Femur (tissue), 1 donor: ENCODE measurements at regions not wholly inside any gene's neighbourhood (a gene's known extent, or its start where the extent isn't known, plus 50 kb on each side); places are given as distances from the start of the nearest gene placed in this dataset.
A peak's percentile ranks its signal among the peaks of the same experiment; 100 is the strongest.
"Not testable (repeated sequence)": the region's sequence is repeated elsewhere in the genome, so short reads cannot be mapped to it uniquely, and the experiment has no call there.

Source experiments
- DNase-seq: peaks from one replicate; pipeline ENCODE4 v3.0.0-alpha.2; 2017

DNA sequence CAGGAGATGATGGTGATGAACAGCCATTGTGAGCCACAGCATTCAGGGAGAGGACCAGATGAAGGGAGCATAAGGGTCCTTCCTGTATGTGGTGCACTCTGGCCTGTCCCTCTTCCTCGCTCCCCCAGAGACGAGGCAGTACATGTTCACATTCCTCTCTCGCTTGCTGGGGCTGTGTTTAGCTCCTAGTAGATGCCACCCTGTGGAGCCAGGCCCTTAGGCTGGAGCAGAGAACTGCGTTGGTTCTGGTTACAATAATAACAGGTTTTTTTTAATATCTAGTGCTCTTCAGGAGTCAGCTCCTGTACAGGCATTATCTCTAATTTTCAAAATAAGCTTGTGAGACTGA, 171.1 kb upstream of the MYT1L start:
- no peak for DNase-seq

DNA sequence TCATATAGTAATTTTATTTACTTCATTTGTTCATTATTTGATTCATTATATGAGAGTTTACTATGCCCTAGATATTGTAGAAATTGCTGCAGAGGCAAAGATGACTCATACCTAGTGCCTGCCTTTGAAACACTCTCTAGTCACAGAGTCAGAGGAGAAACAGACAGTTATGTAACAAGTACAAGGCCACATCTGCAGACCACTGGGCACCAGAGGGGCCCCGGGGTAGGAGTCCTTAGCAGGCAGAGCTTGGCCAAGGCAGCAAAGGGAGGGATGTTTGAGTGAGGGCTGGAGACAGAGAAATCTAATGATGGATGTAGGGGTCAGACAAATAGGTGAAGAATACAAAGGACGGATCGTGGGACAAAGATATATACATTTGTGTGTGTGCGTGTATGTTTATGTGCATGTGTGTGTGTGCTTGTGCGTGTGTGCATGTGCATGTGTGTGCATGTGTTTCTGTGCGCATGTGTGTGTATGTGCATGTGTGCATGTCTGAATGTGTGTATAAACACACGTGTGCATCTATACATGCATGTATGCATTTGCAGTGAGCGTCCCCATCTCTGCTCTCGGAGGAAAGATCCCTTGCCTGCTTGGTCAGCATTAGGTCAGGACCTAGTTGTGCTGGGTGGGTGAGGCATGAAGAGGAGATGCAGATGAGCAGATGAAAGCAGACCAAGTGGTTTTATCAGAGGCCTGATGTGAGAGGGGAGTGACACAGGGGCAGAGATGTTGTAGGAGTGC, 170.6 kb upstream of the MYT1L start:
- no peak for DNase-seq

DNA sequence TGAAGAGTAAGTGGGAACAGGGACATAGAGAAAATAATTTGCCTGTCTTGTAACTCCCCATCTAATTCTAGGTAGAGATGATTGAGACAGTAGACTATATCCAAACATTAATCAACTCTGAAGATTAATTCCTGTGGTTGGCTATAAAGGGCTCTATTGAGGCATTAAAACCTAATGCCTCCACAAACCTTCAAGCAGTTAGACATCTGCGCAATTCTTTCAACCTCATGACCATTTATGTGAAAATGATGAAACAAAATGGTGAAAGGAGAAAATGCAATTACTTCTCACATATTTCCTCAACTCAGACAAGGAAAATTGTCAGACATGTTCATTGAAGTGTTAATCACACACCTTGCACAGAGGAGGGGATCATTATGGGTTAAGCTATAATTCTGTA, 164.5 kb upstream of the MYT1L start:
- DNase-seq: no peak

DNA sequence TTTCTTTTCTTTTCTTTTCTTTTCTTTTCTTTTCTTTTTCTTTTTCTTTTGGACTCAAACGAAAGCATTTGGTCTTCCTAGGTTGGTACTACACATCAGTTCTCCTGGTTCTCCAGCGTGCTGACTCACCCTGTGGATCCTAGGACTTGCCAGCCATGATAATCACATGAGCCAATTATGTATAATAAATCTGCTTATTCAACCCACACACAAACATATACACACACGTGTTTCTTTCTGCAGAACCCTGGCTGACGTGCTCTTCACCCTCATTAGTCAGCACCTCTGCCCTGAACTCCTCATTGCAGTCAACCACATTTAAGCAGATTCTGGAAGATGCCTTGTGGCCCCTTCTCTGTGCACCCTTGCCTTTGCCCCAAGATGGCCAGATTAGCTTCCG, 162.4 kb upstream of the MYT1L start:
- DNase-seq: no peak

- DNase-seq: no peak
Observed at GRCh38 chr2:2492800-2493199, 161.7 kb upstream of the MYT1L start.

DNA sequence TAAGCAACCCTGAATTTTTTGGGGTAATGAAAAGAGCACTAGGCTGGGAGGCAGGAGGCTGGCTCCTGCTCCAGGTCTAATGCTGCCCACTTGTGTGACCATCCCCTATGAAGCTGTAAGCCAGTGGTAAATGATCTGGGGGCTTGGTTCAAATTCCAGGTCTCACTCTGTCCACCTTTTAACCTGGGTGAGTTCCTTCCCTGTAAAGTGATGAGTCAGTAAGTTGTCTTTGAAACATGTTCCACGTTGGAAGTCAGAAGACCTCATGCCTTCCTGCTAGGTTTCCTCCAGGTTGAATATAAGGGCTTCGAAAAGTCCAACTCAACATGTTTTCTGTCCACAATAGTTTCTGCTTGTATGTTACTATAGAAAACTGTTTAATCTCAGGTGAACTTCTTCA, 160.9 kb upstream of the MYT1L start:
- DNase-seq: no peak

- no peak for DNase-seq
Observed at GRCh38 chr2:2484301-2484700, 153.2 kb upstream of the MYT1L start.

DNA sequence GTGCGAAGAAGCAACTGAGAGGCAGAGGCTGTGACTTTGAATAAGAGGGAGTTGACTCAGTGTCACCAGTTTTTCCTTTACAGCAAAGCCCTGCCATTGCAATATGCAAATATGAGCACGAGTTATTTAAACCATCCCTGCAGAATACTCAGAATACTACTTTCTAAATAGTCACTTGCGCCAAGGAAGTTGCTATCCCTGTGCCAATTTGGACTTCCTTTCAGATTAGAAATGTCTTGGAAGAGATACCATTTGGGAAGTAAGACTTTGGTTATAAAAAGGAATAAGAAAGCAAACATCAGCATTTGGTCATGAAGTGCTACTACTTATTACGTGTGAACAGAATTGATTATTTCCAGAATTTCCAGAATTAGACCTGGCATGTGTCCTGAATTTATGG, 151.8 kb upstream of the MYT1L start:
- DNase-seq: no peak

- DNase-seq: no peak
Observed at GRCh38 chr2:2472881-2473280, 141.8 kb upstream of the MYT1L start.

DNA sequence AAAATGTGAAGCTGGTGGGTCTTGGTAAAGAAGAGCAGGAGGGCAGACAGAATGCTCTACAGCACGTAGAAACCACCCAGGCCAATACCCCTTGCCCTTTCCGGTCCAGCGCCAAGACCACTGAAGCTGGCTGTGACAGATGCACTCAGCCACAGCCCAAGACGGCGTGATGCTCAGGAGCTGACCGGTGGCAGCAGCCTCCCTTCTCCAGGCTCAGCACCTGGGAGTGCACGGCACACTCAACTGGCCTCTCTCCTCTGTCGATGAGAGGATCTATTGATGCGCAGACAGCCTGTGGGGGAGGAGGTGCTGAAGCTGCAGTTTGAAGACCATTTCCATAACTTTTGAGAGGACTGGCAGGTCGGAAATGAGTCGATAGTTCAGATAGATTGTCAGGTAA, 141.0 kb upstream of the MYT1L start:
- DNase-seq: no peak

DNA sequence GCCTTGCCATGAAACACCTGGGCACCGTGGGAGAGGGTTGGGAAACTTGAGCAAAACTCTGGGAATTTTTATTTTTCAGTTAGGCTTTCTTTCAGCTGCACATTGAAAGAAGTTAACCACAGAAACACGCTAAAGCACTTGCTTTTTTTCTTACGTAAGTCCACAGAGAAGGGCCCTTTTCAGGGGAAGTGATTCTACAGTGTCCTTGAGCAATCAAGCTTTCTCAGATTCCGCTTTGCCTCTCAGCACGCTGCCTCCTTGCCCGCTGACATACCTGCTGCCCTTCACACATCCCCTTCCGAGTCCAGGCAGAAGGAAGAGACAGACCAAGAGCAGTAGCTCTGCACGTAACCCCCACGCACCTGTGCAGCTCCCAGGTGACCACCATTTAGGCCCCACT, 135.5 kb upstream of the MYT1L start:
- DNase-seq: no peak

GRCh38 chr2:2464643-2465042, 133.6 kb upstream of the MYT1L start:
- no peak for DNase-seq

- DNase-seq: peak; percentile 32
Observed at GRCh38 chr2:2464094-2464493, 133.0 kb upstream of the MYT1L start.

- no peak for DNase-seq
Observed at GRCh38 chr2:2456721-2457120, 125.6 kb upstream of the MYT1L start.

GRCh38 chr2:2455151-2455550, 124.1 kb upstream of the MYT1L start:
- no peak for DNase-seq

DNA sequence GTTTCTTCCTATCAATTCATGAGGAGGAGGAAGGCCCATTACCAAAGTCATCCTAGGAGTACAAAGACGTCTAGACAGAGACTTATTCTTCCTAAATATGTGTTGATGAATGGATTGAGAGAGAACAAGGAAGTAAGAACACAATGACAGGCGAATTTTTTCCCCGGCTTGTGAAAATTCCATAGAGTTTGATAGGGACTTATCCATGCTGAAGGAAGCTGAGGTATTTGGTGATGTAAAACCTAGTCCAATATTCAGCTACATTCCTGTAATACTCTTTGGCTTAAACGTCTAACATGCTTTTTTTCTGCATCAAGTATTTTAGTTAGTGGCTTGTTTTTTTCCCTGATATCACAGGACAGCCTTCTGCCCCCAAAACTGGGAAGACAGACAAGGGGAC, 121.9 kb upstream of the MYT1L start:
- no peak for DNase-seq

DNA sequence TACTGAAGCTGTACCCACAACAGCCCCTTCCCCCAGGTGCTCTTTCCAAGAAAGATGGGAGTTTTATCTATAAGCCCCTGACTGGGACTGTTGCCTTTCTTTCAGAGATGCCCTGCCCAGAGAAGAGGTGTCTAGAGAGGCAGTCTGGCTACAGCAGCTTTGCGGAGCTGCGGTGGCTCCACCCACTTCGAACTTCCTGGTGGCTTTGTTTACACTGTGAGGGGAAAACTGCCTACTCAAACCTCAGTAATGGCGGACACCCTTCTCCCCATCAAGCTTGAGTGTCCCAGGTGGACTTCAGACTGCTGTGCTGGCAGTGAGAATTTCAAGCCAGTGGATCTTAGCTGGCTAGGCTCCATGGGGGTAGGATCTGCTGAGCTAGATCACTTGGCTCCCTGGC, 120.2 kb upstream of the MYT1L start:
- not testable (repeated sequence) for DNase-seq

DNA sequence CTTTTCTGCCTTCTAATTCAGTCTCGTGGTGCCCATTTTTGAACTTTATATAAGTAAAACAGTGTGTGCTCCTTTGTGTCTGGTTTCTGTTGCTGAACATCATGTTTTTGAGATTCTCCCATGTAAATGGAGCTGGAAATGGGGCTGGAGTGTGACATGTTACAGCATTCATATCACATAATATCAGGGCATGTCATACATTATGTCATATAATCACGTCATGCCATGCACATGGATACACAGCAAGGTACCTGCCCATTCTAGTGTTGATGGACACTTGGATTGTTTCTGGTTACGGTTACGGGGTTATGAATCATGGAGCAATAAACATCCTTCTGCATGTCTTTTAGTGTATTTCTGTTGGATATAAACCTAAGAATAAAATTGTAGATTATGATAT, 117.1 kb upstream of the MYT1L start:
- DNase-seq: no peak

DNA sequence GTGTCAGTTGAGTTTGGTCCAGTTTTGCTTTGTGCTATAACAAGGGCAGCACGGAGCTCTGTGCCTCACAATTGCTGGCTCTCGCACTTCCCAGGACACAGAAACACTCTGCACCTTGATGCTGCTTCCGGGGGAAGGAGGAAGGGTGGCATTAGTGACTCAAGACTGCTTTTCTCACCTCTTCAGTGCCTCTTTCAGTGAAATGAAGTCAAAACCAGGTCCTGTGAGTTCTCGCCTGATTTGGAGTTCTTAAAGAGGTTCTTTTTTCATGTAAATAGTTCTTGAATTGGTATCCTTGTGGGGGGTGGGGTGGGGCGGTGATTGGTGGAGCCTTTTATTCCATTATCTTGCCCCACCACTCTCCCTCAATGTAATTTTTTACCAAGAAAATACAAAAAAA, 91.5 kb upstream of the MYT1L start:
- DNase-seq: no peak

- no peak for DNase-seq
Observed at GRCh38 chr2:2413525-2413924, 82.5 kb upstream of the MYT1L start.

- DNase-seq: no peak
Observed at GRCh38 chr2:2410987-2411386, 79.9 kb upstream of the MYT1L start.

GRCh38 chr2:2409481-2409880, 78.4 kb upstream of the MYT1L start:
- DNase-seq: no peak

DNA sequence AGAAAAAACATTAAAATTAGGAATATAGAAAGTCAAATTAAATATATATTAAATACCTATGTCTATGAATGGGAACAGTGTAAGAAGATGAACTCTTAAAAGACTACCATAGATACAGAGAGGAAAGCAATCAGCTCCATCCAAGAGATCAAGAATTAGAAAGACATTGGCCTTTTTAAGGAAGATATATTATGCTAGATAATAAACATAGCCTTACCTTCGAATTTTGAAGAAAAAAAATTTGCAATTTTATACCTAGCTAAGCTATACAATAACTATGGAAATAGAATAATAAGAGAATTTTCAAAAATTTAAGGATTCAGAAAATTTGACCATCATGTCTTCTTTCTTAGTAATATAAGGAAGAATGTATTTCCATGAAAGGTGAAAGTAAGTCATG, 74.7 kb upstream of the MYT1L start:
- DNase-seq: no peak

DNA sequence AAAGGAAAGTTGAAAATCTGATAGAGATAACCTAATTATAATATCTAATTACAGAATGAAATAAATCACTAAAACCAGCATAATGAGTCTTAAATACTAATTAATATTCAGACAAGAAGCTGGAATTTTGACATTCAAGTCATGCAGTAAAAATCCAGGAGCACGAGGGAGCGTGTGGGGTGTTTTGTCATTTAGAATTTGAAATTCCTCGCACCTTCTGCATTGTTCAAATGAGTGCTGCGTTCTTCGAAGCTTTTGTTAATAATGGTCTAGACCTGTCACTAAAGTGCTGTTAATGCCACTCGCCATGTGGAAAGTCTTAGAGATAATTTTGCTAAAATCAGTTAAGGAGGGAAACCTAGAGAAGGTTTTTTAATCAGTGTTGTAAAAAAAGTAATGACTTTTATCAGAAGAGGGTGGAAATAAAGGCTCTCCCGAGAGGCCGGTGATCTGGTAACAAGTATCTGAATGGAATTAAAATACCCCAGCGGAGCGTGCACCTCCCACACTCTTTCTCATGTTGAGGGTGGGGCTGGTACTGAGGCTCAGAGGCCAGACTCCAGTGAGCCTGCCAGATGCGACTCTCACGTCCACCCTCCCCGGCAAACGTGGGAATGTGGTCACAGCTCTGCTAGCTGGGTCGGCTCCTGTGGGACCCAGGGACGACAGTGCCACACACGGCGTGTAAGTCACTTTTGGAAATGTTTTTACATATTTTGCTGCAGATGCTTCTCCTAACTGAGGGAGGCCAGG, 69.4 kb upstream of the MYT1L start:
- DNase-seq: no peak

- DNase-seq: no peak
Observed at GRCh38 chr2:2399396-2399795, 68.3 kb upstream of the MYT1L start.
